ENCODE measurements at regions not wholly inside any gene's neighbourhood (a gene's known extent, or its start where the extent isn't known, plus 50 kb on each side); places are given as distances from the start of the nearest gene placed in this dataset.

- no peak for TF ChIP-seq CEBPB (IDR thresholded peaks at IDR 0.05; ENCODE audit: low read depth)
- TF ChIP-seq CTCF (IDR thresholded peaks at IDR 0.05 in 2 of 3, conservative IDR thresholded peaks at IDR 0.05 in 1 of 3; ENCODE audit: borderline replicate concordance in 1 of 3, insufficient read depth in 1 of 3, low read depth in 2 of 3, low read length in 2 of 3): no peak
- no peak for TF ChIP-seq EZH2 (IDR thresholded peaks at IDR 0.05)
- TF ChIP-seq EZH2phosphoT487 (IDR thresholded peaks at IDR 0.05; ENCODE audit: borderline replicate concordance): no peak
- no peak for TF ChIP-seq POLR2A (IDR thresholded peaks at IDR 0.05; ENCODE audit: borderline replicate concordance, extremely low read depth, insufficient read depth, insufficient read length)
- TF ChIP-seq POLR2AphosphoS5 (IDR thresholded peaks at IDR 0.05; ENCODE audit: low read depth, low read length): no peak
- no peak for TF ChIP-seq TCF7L2 (IDR thresholded peaks at IDR 0.05; ENCODE audit: borderline replicate concordance, extremely low read depth, insufficient read depth, insufficient read length)
- TF ChIP-seq SP1 (IDR thresholded peaks at IDR 0.05; ENCODE audit: low read depth): no peak
These were observed 616.9 kb downstream of the AJAP1 start for GRCh38 chr1:5271264-5271663.

Measured in HCT116 (cell line).